BE2C (cell line): ENCODE measurements at regions not wholly inside any gene's neighbourhood (a gene's known extent, or its start where the extent isn't known, plus 50 kb on each side); places are given as distances from the start of the nearest gene placed in this dataset.

Experiments used
- DNase-seq: peaks from one replicate; pipeline ENCODE4 v3.0.0-alpha.2; 2020
- H3K27me3 ChIP-seq: fragments of 250-450 bp; sonication (Bioruptor Pico); 2 replicates; pipeline ENCODE4 v1.5.1; 2020; ENCODE audit warnings: mild to moderate bottlenecking
- H3K36me3 ChIP-seq: fragments of 250-450 bp; sonication (Bioruptor Pico); 2 replicates; pipeline ENCODE4 v1.5.1; 2020; ENCODE audit warnings: mild to moderate bottlenecking
- H3K4me1 ChIP-seq: fragments of 250-450 bp; sonication (Bioruptor Pico); 2 replicates; pipeline ENCODE4 v1.5.1; 2020
- H3K4me3 ChIP-seq: 2 replicates; pipeline ENCODE4 v1.5.1; 2011; ENCODE audit warnings: low read depth, low read length
- H3K9me3 ChIP-seq: fragments of 250-450 bp; sonication (Bioruptor Pico); 2 replicates; pipeline ENCODE4 v1.5.1; 2020
- TF ChIP-seq, protein P1 (sequence below): IDR thresholded peaks from 2 replicates; pipeline ENCODE4 v1.5.1; 2012; ENCODE audit warnings: mild to moderate bottlenecking, low read depth, low read length

DNA sequence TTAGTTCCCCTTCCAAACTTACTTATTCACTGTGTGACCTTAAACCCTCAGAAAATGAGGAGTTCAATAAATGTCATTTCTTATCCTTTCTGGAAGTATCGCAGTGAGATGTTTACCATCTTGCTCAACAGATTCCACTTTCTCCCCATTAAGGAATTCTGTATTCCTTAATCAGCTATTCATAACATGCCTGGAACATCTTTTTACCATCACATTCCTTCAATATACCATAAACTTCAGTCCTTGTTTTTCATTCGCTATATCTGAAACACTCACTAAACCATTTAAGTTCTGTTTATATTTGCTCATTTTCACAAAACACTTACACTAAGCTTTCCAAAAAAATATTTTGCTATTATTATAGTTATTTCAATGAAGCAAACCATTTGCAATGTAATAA, 1158.6 kb downstream of the CDH12 start:
- DNase-seq, result no peak
- H3K36me3 ChIP-seq, result no peaks in the 10 kb centered on the region
- TF ChIP-seq, protein P1, sequence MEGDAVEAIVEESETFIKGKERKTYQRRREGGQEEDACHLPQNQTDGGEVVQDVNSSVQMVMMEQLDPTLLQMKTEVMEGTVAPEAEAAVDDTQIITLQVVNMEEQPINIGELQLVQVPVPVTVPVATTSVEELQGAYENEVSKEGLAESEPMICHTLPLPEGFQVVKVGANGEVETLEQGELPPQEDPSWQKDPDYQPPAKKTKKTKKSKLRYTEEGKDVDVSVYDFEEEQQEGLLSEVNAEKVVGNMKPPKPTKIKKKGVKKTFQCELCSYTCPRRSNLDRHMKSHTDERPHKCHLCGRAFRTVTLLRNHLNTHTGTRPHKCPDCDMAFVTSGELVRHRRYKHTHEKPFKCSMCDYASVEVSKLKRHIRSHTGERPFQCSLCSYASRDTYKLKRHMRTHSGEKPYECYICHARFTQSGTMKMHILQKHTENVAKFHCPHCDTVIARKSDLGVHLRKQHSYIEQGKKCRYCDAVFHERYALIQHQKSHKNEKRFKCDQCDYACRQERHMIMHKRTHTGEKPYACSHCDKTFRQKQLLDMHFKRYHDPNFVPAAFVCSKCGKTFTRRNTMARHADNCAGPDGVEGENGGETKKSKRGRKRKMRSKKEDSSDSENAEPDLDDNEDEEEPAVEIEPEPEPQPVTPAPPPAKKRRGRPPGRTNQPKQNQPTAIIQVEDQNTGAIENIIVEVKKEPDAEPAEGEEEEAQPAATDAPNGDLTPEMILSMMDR, result no peak
- H3K27me3 ChIP-seq, result no peaks in the 10 kb centered on the region
- no peak overlapping the region for H3K4me3 ChIP-seq
- H3K4me1 ChIP-seq, result no peaks in the 10 kb centered on the region
- no peaks in the 10 kb centered on the region for H3K9me3 ChIP-seq

DNA sequence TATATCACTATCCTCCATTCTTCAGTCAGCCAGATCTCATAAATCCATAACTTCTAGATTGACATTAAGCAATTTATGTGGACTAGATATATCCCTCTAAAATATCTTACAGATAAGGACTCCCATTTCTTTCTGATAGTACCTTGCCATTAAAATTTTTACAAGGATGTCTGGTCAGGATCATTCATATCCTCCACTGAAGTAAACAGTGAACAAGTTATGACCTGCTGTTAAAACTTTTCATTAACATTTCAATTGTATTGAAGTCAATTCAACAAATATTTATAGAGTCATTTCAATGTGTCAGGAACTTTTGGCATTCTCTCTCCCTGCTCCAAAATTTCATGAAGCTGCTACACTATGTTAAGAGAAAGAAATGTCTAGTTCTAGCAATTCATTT, 1159.6 kb downstream of the CDH12 start:
- no peak overlapping the region for H3K4me3 ChIP-seq
- no peaks in the 10 kb centered on the region for H3K9me3 ChIP-seq
- TF ChIP-seq, protein P1, result no peak
- no peak for DNase-seq
- no peaks in the 10 kb centered on the region for H3K36me3 ChIP-seq
- no peaks in the 10 kb centered on the region for H3K27me3 ChIP-seq
- H3K4me1 ChIP-seq, result no peaks in the 10 kb centered on the region

DNA sequence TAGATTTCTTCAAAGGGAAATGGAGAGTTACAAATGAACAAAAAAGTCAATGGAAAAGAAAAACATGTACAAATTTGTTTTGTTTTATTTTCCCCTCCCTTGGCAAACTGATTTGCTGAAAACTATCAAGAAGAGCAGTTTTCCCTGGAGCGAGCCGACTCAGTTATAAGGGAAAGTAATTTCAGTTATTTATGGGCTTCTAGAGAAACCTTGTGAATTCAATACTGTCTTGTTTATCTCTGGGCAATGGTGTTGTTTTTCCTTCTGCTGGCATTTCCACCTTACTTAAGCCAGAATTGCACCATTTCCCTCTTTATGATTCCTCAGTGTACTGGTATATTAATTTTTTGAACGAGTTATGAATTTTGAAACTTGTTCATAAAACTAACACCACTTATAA, 1163.6 kb downstream of the CDH12 start:
- TF ChIP-seq, protein P1, result no peak
- H3K4me1 ChIP-seq, result no peaks in the 10 kb centered on the region
- H3K9me3 ChIP-seq, result no peaks in the 10 kb centered on the region
- H3K27me3 ChIP-seq, result no peaks in the 10 kb centered on the region
- no peak for DNase-seq
- no peak overlapping the region for H3K4me3 ChIP-seq
- no peaks in the 10 kb centered on the region for H3K36me3 ChIP-seq

DNA sequence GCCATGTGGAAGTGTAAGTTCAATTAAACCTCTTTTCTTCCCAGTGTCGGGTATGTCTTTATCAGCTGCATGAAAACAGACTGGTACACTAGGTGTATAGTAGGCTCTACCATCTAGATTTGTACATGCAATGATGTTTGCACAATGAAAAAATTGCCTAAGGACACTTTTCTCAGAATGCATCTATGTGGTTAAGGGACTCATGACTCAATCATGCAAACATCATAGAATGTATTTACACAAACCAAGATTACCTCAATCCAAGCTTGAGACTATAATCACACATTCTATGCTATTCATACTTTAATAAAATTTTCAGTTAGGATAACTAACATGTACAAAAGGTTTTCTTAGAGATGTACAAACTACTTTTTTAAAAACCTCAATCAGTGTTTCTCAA, 1164.5 kb downstream of the CDH12 start:
- TF ChIP-seq, protein P1, result no peak
- Histone ChIP-seq H3K27me3 (no peaks in the 10 kb centered on the region), H3K4me3 (no peak overlapping the region), H3K36me3 (no peaks in the 10 kb centered on the region), H3K4me1 (no peaks in the 10 kb centered on the region), H3K9me3 (no peaks in the 10 kb centered on the region)
- DNase-seq, result no peak

DNA sequence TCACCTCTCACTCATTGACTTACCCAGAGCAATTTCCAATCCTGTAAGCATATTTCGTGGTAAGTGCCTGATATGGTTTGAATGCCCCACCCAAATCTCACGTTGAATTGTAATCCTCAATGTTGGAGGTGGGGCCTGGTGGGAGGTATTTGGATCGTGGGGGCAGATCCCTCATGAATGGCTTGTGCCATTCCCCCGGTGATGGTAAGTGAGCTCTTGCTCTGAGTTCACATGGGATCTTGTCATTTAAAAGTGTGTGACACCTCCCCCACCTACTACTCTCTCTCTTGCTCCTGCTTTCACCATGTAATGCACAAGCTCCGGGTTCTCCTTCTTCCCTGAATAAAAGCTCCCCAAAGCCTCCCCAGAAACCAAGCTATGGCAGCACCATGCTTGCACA, 1165.5 kb downstream of the CDH12 start:
- Histone ChIP-seq H3K36me3 (no peaks in the 10 kb centered on the region), H3K4me3 (no peak overlapping the region)

DNA sequence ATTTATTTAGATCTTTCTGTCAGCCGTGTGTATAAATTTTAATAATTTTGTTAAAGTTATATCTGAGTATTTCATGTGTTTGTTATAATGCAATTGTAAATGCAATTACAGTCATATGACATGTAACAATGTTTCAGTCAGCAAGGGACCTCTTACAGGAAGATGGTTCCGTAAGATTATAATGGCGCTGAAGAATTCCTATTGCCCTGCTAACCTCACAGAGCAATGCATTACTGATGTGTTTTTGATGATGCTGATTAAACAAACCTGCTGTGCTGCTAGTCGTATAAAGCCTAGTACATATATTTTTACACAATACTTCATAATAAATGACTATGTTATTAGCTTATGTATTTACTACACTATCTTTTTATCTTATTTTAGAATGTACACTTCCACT, 1166.4 kb downstream of the CDH12 start:
- TF ChIP-seq, protein P1, result no peak
- no peaks in the 10 kb centered on the region for H3K36me3 ChIP-seq
- H3K9me3 ChIP-seq, result no peaks in the 10 kb centered on the region
- no peak overlapping the region for H3K4me3 ChIP-seq
- H3K27me3 ChIP-seq, result no peaks in the 10 kb centered on the region
- H3K4me1 ChIP-seq, result no peaks in the 10 kb centered on the region
- no peak for DNase-seq

More for the DNA sequence above, 1165.5 kb downstream of the CDH12 start:
- H3K9me3 ChIP-seq, result no peaks in the 10 kb centered on the region
- TF ChIP-seq, protein P1, result no peak
- no peaks in the 10 kb centered on the region for H3K4me1 ChIP-seq
- DNase-seq, result no peak
- H3K27me3 ChIP-seq, result no peaks in the 10 kb centered on the region
